ENCODE measurements at regions not wholly inside any gene's neighbourhood (a gene's known extent, or its start where the extent isn't known, plus 50 kb on each side); places are given as distances from the start of the nearest gene placed in this dataset.

DNA sequence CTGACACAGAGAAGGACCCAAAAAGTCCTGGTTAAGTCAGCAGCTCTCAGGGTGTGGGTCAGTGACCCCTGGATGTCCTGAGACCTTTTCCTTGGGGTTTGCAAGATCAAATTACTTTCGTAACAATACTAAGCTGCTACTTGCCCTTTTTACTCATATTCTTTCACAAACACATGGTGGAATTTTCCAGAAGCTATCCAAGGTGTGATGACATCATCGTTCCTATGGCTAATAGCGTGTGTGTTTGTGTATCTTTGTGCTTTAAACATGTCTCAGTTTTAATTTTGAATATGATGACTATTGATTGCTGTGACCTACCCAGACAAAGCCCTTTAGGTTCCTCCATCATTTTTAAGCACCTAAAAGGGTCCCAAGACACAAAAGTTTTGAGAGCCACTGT, 176.2 kb downstream of the PHETA1 start:
- H3K79me2 ChIP-seq (ENCODE audit: control insufficient read depth, low read length): no peaks in the 10 kb centered on the region
- no peaks in the 10 kb centered on the region for H3K9me2 ChIP-seq (replicated peaks; ENCODE audit: control insufficient read depth, low read length)
- no peak for TF ChIP-seq EZH2phosphoT487 (IDR thresholded peaks at IDR 0.05; ENCODE audit: borderline replicate concordance, low read length)
- TF ChIP-seq, protein P1, sequence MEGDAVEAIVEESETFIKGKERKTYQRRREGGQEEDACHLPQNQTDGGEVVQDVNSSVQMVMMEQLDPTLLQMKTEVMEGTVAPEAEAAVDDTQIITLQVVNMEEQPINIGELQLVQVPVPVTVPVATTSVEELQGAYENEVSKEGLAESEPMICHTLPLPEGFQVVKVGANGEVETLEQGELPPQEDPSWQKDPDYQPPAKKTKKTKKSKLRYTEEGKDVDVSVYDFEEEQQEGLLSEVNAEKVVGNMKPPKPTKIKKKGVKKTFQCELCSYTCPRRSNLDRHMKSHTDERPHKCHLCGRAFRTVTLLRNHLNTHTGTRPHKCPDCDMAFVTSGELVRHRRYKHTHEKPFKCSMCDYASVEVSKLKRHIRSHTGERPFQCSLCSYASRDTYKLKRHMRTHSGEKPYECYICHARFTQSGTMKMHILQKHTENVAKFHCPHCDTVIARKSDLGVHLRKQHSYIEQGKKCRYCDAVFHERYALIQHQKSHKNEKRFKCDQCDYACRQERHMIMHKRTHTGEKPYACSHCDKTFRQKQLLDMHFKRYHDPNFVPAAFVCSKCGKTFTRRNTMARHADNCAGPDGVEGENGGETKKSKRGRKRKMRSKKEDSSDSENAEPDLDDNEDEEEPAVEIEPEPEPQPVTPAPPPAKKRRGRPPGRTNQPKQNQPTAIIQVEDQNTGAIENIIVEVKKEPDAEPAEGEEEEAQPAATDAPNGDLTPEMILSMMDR (IDR thresholded peaks at IDR 0.05; ENCODE audit: low read depth, low read length, poor library complexity, severe bottlenecking): no peak
- H3K4me2 ChIP-seq (ENCODE audit: low read length): no peak overlapping the region
- H3K4me3 ChIP-seq (ENCODE audit: low read length): no peak overlapping the region
- H3K9me3 ChIP-seq (ENCODE audit: control insufficient read depth, insufficient read depth, low read length): no peaks in the 10 kb centered on the region
- no peak overlapping the region for H3K27ac ChIP-seq (ENCODE audit: low read depth, low read length)
- no peaks in the 10 kb centered on the region for H4K20me1 ChIP-seq (ENCODE audit: control insufficient read depth, insufficient read depth, low read depth, low read length)
- H3K4me1 ChIP-seq (ENCODE audit: control insufficient read depth, low read length): no peaks in the 10 kb centered on the region
- H3K36me3 ChIP-seq (ENCODE audit: control insufficient read depth, low read length): no peaks in the 10 kb centered on the region
- no peaks in the 10 kb centered on the region for H3F3A ChIP-seq (ENCODE audit: control insufficient read depth, insufficient read depth)
- H3K27me3 ChIP-seq (ENCODE audit: control insufficient read depth, low read length): no peaks in the 10 kb centered on the region

DNA sequence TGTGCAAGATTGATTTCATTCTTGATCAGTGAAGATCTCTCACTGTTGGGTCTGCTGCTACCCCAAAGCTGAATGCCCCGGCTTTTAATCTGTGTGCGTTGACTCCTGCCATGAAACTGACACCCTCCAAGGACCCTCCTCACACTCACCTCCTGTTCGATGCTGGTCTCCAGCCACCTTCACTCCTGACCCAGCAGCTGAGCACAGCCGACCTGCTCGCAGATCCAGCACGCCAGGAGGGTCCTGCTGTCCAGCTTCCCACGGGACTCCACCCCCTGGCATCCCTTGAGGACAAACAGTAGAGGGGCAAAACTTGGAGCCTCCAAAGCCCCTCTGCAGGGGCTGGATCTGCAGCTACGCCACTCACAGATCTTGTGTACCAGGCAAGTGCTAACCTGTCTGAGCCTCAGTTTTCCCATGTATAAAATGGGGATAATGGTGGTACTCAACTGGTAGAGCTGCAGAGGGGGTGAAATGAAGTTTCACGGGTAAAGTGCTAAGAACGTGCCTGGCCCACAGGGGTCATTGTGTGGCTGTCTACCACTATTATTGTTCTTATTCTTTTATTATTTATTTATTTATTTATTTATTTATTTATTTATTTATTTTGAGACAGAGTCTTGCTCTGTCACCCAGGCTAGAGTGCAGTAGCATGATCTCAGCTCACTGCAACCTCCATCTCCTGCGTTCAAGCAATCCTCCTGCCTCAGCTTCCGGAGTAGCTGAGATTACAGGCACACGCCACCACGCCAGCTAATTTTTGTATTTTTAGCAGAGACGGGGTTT, 178.0 kb downstream of the PHETA1 start:
- no peaks in the 10 kb centered on the region for H3K27me3 ChIP-seq (ENCODE audit: control insufficient read depth, low read length)

DNA sequence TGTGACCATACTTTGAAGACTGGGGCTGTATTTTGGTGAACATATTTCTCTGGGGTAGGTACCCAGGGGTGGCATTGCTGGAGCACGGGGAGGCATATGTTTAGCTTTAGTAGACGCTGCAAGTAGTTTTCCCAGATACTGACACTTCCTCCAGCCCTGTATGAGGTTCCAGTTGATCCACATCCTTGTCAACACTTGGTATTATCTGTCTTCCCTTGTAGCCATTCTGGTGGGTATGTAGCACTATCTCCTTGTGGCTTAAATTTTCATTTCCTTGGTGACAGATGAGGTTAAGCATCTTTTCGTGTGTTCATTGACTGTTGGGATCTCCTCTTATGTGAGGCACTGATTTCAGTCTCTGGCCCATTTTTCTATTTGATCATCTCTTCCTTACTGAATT, 179.1 kb downstream of the PHETA1 start:
- no peaks in the 10 kb centered on the region for H3K9me3 ChIP-seq (ENCODE audit: control insufficient read depth, insufficient read depth, low read length)
- no peaks in the 10 kb centered on the region for H3K9me2 ChIP-seq (replicated peaks; ENCODE audit: control insufficient read depth, low read length)
- H3K4me1 ChIP-seq (ENCODE audit: control insufficient read depth, low read length): no peaks in the 10 kb centered on the region
- no peak overlapping the region for H3K4me3 ChIP-seq (ENCODE audit: low read length)
- H3F3A ChIP-seq (ENCODE audit: control insufficient read depth, insufficient read depth): no peaks in the 10 kb centered on the region
- H3K27me3 ChIP-seq (ENCODE audit: control insufficient read depth, low read length): no peaks in the 10 kb centered on the region
- no peaks in the 10 kb centered on the region for H4K20me1 ChIP-seq (ENCODE audit: control insufficient read depth, insufficient read depth, low read depth, low read length)
- no peaks in the 10 kb centered on the region for H3K79me2 ChIP-seq (ENCODE audit: control insufficient read depth, low read length)
- H3K4me2 ChIP-seq (ENCODE audit: low read length): no peak overlapping the region
- no peaks in the 10 kb centered on the region for H3K36me3 ChIP-seq (ENCODE audit: control insufficient read depth, low read length)
- TF ChIP-seq, protein P1 (IDR thresholded peaks at IDR 0.05; ENCODE audit: low read depth, low read length, poor library complexity, severe bottlenecking): no peak
- no peak for TF ChIP-seq EZH2phosphoT487 (IDR thresholded peaks at IDR 0.05; ENCODE audit: borderline replicate concordance, low read length)
- no peak overlapping the region for H3K27ac ChIP-seq (ENCODE audit: low read depth, low read length)

More for the DNA sequence above, 178.0 kb downstream of the PHETA1 start:
- Histone ChIP-seq H3K9me2 (replicated peaks; ENCODE audit: control insufficient read depth, low read length) (no peaks in the 10 kb centered on the region), H4K20me1 (ENCODE audit: control insufficient read depth, insufficient read depth, low read depth, low read length) (no peaks in the 10 kb centered on the region), H3K9me3 (ENCODE audit: control insufficient read depth, insufficient read depth, low read length) (no peaks in the 10 kb centered on the region), H3K27ac (ENCODE audit: low read depth, low read length) (no peak overlapping the region), H3F3A (ENCODE audit: control insufficient read depth, insufficient read depth) (no peaks in the 10 kb centered on the region), H3K36me3 (ENCODE audit: control insufficient read depth, low read length) (no peaks in the 10 kb centered on the region), H3K4me3 (ENCODE audit: low read length) (no peak overlapping the region), H3K4me2 (ENCODE audit: low read length) (no peak overlapping the region), H3K79me2 (ENCODE audit: control insufficient read depth, low read length) (no peaks in the 10 kb centered on the region), H3K4me1 (ENCODE audit: control insufficient read depth, low read length) (no peaks in the 10 kb centered on the region)
- TF ChIP-seq EZH2phosphoT487 (IDR thresholded peaks at IDR 0.05; ENCODE audit: borderline replicate concordance, low read length): no peak
- TF ChIP-seq, protein P1 (IDR thresholded peaks at IDR 0.05; ENCODE audit: low read depth, low read length, poor library complexity, severe bottlenecking): no peak
